ENCODE measurements at regions not wholly inside any gene's neighbourhood (a gene's known extent, or its start where the extent isn't known, plus 50 kb on each side); places are given as distances from the start of the nearest gene placed in this dataset.

GRCh38 chr1:168987923-168988322, 118.6 kb upstream of the ATP1B1 start:
- no peaks in the 10 kb centered on the region for H3K9me3 ChIP-seq (ENCODE audit: low read depth, low read length)
- no peaks in the 10 kb centered on the region for H3K27me3 ChIP-seq (ENCODE audit: insufficient read depth, low read length)
- no peak overlapping the region for H3K4me3 ChIP-seq (ENCODE audit: insufficient read depth, low read length)
- DNase-seq (ENCODE audit: insufficient read length, low spot score, missing footprints), result no peak
- no peak overlapping the region for H3K4me2 ChIP-seq (ENCODE audit: insufficient read depth, low read length)
- H3K36me3 ChIP-seq (ENCODE audit: insufficient read depth, low read length), result no peaks in the 10 kb centered on the region
- no peak for TF ChIP-seq CTCF (IDR thresholded peaks at IDR 0.05; ENCODE audit: extremely low read depth, low read depth, low read length)
- H2AFZ ChIP-seq (ENCODE audit: low read length), result no peak overlapping the region
- no peaks in the 10 kb centered on the region for H3K79me2 ChIP-seq (ENCODE audit: insufficient read depth, low read length)
- H3K27ac ChIP-seq (ENCODE audit: low read depth, low read length), result no peak overlapping the region
- no peaks in the 10 kb centered on the region for H4K20me1 ChIP-seq (ENCODE audit: insufficient read depth, low read length)
- no peaks in the 10 kb centered on the region for H3K4me1 ChIP-seq (ENCODE audit: insufficient read depth, low read length)

DNA sequence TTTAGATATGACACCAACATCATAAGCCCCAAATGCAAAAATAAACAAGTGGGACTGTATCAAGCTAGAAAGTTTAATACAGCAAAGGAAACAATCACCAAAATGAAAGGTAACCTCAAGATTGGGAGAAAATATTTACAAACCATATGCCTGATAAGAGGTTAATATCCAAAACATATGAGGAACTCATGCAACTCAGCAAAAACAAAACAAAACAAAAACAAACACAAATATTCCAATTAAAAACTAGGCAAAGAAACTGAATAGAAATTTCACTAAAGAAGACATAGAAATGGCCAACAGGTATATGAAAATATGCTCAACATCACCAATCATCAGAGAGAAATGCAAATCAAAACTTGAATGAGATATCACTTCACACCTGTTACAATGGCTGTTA, 116.5 kb upstream of the ATP1B1 start:
- Histone ChIP-seq H3K9me3 (ENCODE audit: low read depth, low read length) (no peaks in the 10 kb centered on the region), H3K4me1 (ENCODE audit: insufficient read depth, low read length) (no peaks in the 10 kb centered on the region), H4K20me1 (ENCODE audit: insufficient read depth, low read length) (no peaks in the 10 kb centered on the region), H3K36me3 (ENCODE audit: insufficient read depth, low read length) (no peaks in the 10 kb centered on the region), H3K4me2 (ENCODE audit: insufficient read depth, low read length) (no peak overlapping the region), H3K79me2 (ENCODE audit: insufficient read depth, low read length) (no peaks in the 10 kb centered on the region), H2AFZ (ENCODE audit: low read length) (no peak overlapping the region), H3K4me3 (ENCODE audit: insufficient read depth, low read length) (no peak overlapping the region), H3K27ac (ENCODE audit: low read depth, low read length) (no peak overlapping the region), H3K27me3 (ENCODE audit: insufficient read depth, low read length) (no peaks in the 10 kb centered on the region)
- no peak for DNase-seq (ENCODE audit: insufficient read length, low spot score, missing footprints)
- TF ChIP-seq CTCF (IDR thresholded peaks at IDR 0.05; ENCODE audit: extremely low read depth, low read depth, low read length), result no peak

- DNase-seq (ENCODE audit: insufficient read length, low spot score, missing footprints), result no peak
- Histone ChIP-seq H3K27me3 (ENCODE audit: insufficient read depth, low read length) (no peaks in the 10 kb centered on the region), H3K4me3 (ENCODE audit: insufficient read depth, low read length) (no peak overlapping the region), H3K27ac (ENCODE audit: low read depth, low read length) (no peak overlapping the region), H3K79me2 (ENCODE audit: insufficient read depth, low read length) (no peaks in the 10 kb centered on the region), H3K4me1 (ENCODE audit: insufficient read depth, low read length) (no peaks in the 10 kb centered on the region), H4K20me1 (ENCODE audit: insufficient read depth, low read length) (no peaks in the 10 kb centered on the region), H2AFZ (ENCODE audit: low read length) (no peak overlapping the region), H3K4me2 (ENCODE audit: insufficient read depth, low read length) (no peak overlapping the region), H3K9me3 (ENCODE audit: low read depth, low read length) (no peaks in the 10 kb centered on the region), H3K36me3 (ENCODE audit: insufficient read depth, low read length) (no peaks in the 10 kb centered on the region)
- TF ChIP-seq CTCF (IDR thresholded peaks at IDR 0.05; ENCODE audit: extremely low read depth, low read depth, low read length), result no peak
Measured at GRCh38 chr1:168991667-168992475, 114.6 kb upstream of the ATP1B1 start.

GRCh38 chr1:169001353-169001752, 105.1 kb upstream of the ATP1B1 start:
- no peak overlapping the region for H2AFZ ChIP-seq (ENCODE audit: low read length)
- H3K27me3 ChIP-seq (ENCODE audit: insufficient read depth, low read length), result no peaks in the 10 kb centered on the region
- H3K4me3 ChIP-seq (ENCODE audit: insufficient read depth, low read length), result no peak overlapping the region
- no peaks in the 10 kb centered on the region for H3K79me2 ChIP-seq (ENCODE audit: insufficient read depth, low read length)
- no peak overlapping the region for H3K4me2 ChIP-seq (ENCODE audit: insufficient read depth, low read length)
- H3K4me1 ChIP-seq (ENCODE audit: insufficient read depth, low read length), result no peaks in the 10 kb centered on the region
- no peak for TF ChIP-seq CTCF (IDR thresholded peaks at IDR 0.05; ENCODE audit: extremely low read depth, low read depth, low read length)
- no peaks in the 10 kb centered on the region for H4K20me1 ChIP-seq (ENCODE audit: insufficient read depth, low read length)
- no peak for DNase-seq (ENCODE audit: insufficient read length, low spot score, missing footprints)
- H3K9me3 ChIP-seq (ENCODE audit: low read depth, low read length), result no peaks in the 10 kb centered on the region
- H3K27ac ChIP-seq (ENCODE audit: low read depth, low read length), result no peak overlapping the region
- no peaks in the 10 kb centered on the region for H3K36me3 ChIP-seq (ENCODE audit: insufficient read depth, low read length)

Measured in osteoblast (primary cell).